ENCODE measurements at regions not wholly inside any gene's neighbourhood (a gene's known extent, or its start where the extent isn't known, plus 50 kb on each side); places are given as distances from the start of the nearest gene placed in this dataset.

DNA sequence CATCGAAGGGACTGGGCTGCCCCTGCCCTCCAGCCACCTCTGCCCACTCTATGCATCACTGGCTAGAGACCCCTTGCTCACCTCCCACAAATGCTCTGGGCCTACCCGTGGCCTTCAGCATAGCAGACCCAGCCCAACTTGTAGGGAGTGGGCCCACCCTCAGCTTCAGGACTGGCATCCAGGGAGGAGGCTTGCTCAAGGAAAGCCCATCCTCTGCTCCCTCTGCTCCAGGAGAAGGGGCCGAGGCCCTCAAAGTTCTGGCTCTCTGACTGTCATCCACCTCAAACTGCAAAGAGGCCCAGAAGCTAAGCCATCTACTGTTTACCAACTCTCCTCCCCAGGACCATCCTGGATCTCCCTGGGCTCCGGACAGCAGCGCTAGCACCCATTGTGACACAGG is 84.5 kb downstream of the C5orf15 start:
- intact Hi-C loops (cut with DNase I): no loop called here
- DNase-seq (no peak), ATAC-seq (no peak)

DNA sequence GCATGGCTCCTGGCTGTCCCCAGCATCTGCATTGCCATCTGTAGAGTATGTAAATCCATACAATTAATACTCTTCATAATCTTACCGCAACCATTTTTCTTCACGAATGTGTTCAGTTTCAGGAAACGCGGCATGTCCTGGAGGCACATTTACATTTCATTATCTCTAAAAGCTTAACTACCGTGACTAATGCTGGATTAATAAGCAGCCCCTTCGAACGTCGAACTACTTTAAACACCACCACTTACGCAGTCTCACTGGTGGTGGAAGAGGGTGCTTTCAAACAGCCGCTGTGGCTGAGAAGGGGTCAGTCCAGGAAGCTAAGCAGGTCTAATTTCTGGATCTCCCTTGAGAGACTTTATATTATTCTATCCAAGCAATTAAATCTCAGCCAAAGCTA is 85.6 kb downstream of the C5orf15 start:
- ATAC-seq (no peak), DNase-seq (no peak)
- intact Hi-C loops (cut with DNase I): no loop called here

DNA sequence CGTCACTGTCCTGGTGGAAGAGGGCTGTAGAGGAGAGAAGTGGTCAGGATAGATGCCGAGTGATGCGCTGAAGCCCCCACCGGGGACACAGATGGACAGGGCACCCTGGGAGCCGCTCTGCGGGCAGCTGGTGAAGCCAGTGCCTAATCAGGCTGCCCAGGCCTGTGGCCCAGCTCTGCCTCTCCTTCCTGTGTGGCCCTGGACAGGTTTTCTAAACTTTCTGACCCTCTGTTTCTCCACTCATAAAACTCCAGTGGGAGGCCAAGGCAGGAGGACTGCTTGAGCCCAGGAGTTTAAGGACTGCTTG is 86.1 kb downstream of the C5orf15 start:
- intact Hi-C loops (cut with DNase I): no loop called here
- ATAC-seq: no peak
- DNase-seq: no peak

DNA sequence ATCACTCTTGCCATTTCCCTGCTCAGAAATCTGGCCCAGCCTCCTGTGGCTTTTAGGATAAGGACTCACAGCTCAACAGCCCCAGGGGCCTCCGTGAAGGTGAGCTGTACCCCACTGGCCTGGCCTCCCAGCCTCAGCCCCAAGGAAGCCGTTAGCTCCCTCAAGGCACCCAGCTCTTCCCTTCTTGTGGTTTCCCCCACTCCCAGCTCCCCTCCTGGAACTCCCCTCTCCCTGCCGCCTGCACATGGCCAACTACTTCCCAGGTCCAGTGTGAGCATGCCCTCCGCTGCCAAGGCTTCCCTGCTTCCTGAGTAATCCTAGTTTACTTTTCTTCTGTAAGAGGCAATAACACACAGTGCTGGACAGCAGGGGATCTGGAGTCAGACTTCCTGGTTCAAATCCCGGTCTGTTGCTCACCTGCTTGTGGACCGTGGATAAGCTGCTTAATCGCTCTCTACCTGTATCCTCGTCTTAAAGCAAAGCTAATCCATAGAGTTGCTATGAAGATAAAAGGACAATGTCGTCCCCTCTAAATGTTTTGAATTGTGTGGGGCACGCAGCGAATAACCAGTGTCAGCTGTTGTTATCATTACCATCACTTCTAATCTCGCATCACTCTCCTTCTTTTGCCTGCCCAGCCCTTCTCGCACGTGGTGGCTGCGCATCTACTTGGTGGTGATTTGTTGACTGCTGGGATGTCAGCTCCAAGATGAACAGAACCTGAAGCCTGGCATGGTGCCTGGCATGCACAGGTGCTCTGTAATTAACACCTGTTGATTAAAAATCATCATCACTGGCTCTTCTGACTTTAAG is 86.6 kb downstream of the C5orf15 start:
- DNase-seq (no peak), ATAC-seq (no peak)
- intact Hi-C loops (cut with DNase I): no loop called here

DNA sequence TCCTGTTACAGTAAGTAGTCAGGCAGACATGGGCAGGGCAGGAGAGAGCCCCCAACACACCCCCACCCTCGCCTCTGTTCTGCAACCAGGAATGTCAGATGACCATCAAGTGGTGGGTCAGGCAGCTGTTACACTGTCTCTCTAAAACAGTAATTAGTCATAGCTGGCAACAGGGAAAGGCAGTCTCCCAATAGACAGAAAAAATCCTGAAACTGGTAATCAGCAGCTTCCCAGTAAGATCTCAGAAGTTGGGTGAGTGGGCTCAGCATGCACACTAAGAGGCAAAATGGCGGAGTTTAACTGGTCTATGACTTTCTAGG is 90.2 kb downstream of the C5orf15 start:
- no peak for ATAC-seq
- no peak for DNase-seq
- intact Hi-C loops (cut with DNase I): no loop called here

DNA sequence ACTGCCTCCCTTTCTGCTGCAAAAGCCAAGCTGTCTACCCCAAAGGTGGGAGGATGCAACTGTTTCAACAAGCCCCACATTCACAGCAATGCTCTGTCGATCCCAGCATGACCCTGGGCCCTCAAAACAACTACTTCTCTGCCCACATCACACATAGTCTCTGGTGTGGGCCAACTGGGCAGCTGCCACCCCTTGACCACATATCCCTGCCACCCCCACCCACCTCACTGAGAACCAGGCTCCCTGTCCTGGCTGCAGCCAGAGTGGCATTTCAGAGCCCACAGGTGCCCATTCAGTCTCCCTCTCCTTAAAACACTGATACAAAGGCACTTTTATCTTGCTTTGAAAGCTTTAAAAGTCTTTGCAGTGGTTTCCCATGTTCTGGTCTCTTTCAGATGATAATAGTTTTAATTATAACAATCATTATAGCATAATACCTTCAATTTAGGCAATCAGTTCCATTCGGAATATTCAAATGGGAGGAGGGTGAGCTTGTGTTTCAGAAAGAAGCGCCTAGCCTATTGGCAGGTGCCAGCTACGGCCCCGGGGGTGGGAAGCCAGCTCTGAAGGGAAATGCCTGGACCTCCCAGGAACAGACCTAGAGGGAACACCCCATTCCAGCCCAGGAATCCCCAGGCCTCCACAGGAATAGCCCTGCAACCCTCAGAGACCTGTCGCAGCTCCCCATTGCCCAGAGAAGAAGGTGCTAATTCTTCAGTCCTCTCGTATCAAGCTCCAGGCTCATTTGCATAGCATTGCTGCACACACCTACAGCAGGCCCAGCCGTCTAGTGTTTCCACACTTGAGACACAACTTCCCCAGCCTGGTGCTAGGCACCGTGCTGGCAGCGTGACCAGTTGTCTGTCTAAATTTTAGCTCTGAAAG is 90.8 kb downstream of the C5orf15 start:
- intact Hi-C loops (cut with DNase I): no loop called here

DNA sequence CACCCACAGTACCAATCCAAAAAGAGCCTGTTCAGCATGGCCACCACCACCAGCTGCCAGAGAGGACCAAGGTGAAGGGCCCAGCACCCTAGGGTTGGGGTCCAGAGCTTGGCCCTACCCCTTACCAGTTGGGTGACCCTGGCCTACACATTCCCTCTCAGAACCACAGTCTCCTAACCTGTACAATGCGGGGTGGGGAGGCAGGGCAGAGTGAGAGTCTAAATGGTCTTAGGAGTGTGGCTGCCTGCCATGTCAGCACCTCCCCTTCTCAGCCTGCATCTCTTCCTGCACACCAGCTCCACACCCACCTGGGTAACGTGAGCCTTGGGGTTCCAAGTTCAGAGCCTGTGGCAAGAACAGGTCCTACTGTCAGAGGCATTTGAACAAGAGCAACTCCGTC is 92.2 kb downstream of the C5orf15 start:
- intact Hi-C loops (cut with DNase I): no loop called here
- ATAC-seq (no peak), DNase-seq (no peak)

More for the DNA sequence above, 90.8 kb downstream of the C5orf15 start:
- ATAC-seq: no peak
- DNase-seq: no peak

DNA sequence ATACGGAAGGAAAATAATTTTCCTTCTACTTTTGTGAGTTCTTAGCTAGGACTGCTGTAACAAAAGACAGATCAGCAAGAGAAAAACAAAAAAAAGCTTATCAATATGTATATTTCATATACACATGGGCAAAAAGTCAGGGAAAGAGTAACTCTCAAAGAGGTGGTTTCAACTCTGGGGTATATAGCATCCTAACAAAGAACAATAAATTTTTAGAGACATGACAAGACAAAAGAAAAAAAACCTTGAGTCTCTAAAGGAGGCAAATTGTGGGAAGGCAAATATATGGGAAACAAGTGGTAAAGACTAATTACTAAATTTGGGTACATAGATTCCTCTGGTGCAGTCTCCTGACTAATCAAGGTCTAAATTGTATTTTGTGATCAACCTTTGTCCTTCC is 93.2 kb downstream of the C5orf15 start:
- intact Hi-C loops (cut with DNase I): no loop called here
- DNase-seq (no peak), ATAC-seq (no peak)

DNA sequence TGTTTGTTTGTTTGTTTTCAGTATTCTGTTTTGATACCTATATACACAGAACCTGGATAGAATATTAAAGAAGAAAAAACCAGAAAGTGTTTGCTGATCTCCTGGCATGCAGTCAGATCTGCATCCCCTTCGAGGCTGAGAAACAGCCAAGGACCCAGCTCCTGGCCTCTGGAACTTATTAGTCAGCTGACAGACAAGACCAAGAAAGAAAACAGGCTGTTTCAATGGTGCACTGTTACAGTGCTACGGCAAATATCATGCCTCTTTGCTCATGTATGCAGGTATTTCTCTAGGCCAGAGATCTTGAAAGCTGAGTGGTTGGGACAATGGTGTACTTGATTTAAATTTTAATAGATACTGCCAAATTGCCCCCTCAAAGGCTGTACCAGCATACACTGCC is 95.0 kb downstream of the C5orf15 start:
- DNase-seq: no peak
- no peak for ATAC-seq
- intact Hi-C loops (cut with DNase I): no loop called here

DNA sequence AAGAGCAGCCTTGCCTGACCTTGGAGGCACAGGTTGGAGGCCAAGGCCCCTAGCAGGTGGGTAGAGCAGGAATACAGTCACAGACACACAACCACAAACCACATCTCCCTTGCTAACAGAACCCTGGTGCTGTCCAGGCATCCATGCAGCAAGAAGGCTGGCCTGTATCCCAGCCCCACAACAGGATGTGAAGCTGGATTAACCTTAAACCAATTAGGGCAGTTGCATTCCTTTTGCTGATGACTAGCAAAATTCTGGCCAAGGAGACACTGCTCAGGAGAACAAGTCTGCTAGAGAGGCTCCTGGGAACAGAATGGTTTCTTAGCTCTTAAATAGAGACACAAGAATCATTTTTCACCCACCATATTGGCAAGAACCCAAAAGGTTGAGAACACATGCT is 97.8 kb downstream of the C5orf15 start:
- DNase-seq (no peak), ATAC-seq (no peak)
- intact Hi-C loops (cut with DNase I): no loop called here

DNA sequence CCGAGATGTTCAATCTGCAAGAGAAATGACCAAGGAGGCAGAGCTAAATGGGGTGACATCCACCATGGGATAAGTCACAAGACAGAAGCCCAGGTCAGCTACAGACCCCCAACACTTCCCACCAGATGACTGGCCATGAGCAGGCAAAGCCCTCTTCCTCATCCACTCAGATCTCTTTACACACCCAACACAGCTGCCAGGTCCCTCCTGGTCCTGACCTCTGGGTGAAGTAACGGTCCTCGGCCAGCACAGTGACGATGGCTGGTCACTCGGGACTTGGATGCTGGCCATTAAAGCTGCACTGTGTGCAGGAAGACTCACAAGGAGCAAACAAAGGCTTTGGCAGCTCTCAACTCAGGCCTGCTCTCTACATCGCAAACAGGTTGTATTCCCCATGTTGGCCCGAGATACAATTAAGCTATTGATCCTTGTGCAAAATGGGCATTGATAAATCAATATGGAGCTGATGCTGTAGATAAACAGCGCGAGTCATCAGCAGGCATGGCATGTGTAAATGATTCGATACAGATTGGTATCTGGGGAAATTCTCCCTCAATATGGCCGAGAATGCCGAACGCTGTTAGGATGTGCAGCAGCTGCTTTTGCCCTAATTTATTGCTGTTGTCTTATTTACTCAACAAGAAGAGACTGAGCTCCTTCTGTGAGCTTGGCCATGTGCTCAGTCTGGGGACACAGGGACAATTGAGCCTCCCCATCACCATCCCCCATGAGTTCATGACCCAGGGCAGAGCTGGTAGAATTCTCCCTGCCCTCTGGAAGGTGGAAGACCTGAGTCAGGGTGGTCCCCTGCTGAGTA is 98.7 kb downstream of the C5orf15 start:
- intact Hi-C loops (cut with DNase I): loop anchor here (5.0 to 10.0 kb wide), 7 partner anchors 97 to 757 kb away; no protein-coding TSS in a partner anchor

DNA sequence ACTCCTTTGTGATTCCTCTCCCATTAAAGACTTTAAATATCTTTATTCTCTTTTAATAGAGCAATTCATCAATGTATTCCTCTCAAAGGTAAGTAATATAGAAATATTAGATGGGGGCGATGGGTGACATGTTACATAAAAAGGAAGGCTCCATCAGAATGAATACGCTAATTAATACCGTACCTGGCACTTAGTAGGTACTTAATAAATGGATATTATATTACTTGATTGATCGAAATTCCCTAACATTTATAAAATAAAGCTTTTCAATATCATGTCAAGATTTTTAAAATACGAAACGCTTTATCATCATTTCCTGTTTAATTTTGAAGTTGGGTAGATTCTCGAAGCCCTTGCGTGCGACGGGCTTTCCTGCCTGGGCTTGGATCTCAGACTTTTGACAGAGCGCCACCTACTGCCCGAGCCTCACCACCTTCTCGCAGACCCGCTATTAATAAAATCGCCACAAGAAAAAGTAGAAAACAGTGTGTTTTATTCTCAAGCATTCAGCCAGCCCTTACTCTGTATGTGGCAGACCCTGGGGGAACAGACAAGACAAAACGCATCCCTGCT is 99.4 kb downstream of the C5orf15 start:
- DNase-seq (peak; percentile 85), ATAC-seq (peak; percentile 75 to 81)
- intact Hi-C loops (cut with DNase I): loop anchor here (5.0 to 10.0 kb wide), 7 partner anchors 97 to 757 kb away; no protein-coding TSS in a partner anchor

More for the DNA sequence above, 98.7 kb downstream of the C5orf15 start:
- DNase-seq: peak; percentile 62
- peak; percentile 78 to 84 for ATAC-seq

DNA sequence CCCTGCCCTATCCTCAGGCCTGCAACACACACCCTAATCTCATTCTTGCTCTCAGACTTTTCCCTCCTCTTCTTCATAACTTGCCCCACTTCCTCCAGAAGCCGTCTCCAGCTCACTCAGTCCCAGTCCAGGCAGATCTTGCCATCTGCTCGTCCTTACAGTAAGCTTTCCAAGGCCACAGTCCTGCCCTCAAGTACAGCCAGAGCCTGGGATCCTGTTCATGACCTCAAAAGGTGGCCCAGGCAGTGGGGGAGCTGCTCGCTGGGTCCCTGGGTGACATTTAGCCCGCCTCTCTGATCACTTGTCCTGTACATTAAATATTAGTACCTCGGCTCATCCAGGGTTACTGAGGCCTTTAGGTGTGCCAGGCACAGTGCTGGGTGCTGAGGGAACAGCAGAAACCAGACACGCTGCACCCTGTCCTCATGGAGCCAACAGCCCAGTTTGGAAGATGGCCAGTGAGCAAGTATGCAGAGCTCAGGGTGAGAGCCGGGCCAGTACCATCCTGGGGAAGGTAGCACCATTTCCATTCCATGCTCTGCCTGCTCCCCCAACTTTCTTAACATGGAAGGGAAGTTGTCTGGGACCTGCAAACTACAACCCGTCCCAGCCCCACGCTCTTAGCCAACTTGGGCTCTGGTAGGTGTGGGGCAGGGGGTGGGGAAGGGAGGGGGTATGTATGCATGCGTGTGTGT is 100.4 kb downstream of the C5orf15 start:
- ATAC-seq (no peak), DNase-seq (no peak)
- intact Hi-C loops (cut with DNase I): loop anchor here (5.0 to 10.0 kb wide), 7 partner anchors 96 to 756 kb away; no protein-coding TSS in a partner anchor

DNA sequence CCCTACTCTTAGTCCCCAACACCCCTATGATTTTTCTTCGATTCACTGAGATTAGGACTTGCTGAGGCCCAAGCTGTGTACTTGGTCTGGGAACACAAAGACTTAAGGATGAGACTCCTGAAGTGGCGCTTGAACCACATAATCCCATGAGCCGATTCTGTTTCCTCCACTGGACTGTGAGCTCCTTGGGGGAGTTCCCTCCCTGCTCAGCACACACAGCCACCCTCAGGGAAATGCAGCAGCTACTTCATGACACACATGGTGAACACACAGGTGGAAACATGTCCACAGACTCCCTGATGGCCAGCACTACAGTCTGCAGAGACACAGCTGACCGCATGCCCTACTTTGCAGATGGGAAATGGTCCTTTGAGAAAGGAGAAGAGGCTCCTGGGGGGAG is 101.1 kb downstream of the C5orf15 start:
- no peak for ATAC-seq
- DNase-seq: no peak
- intact Hi-C loops (cut with DNase I): loop anchor here (5.0 to 10.0 kb wide), 7 partner anchors 95 to 755 kb away; no protein-coding TSS in a partner anchor

DNA sequence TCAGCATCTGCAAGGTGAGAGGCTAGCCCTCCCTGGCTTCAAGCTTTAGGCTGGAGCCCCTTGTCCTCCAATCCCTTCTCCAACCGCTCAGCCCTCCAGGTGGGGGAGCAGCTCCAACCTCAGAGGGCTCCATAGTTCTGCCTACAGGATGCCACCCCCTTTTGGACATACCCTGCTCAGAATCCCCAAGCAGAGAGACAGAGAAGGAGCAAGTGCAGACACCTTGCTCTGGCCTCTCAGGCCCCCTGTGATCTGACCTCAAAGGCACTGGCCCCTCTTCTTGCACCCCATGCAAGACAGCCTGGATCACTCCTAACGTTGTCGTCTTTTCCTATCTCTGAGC is 101.6 kb downstream of the C5orf15 start:
- ATAC-seq: no peak
- DNase-seq: no peak
- intact Hi-C loops (cut with DNase I): loop anchor here (5.0 to 10.0 kb wide), 7 partner anchors 95 to 755 kb away; no protein-coding TSS in a partner anchor

DNA sequence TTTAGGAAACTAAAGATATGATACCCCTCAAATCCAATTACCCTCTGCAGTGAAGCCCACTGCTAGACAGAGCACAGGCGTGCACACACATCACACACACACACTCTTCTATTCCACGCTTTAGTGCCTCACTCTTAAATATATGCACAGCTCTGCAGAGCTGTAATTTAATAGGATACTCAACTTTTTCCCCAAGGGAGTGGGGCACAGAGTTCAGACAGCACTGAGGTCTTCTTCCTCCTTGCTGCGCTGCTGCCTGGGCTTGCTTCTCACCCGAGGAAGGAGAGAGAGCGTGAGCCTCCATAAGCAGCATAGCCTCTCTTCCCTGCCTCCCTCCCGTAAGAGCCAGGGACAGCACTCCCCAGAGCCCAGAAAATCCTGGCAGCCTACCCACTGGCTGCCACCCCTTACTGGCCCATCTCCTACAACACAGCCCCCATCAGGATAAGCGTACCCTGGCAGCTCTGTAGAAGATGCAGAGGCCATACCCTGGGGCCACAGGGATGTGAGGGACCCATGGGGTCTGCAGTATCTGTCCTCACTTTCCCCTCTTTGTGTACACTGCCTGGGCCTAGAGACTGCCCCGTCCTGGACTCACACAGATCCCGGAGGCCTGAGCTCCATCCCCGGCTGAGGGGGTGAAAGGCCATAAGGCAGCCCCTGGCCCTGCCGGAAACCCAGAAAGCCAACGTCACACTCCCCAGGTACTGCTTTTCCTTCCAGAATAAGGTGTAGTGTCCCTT is 102.1 kb downstream of the C5orf15 start:
- intact Hi-C loops (cut with DNase I): loop anchor here (5.0 to 10.0 kb wide), 7 partner anchors 94 to 754 kb away; no protein-coding TSS in a partner anchor
- ATAC-seq (no peak), DNase-seq (no peak)

DNA sequence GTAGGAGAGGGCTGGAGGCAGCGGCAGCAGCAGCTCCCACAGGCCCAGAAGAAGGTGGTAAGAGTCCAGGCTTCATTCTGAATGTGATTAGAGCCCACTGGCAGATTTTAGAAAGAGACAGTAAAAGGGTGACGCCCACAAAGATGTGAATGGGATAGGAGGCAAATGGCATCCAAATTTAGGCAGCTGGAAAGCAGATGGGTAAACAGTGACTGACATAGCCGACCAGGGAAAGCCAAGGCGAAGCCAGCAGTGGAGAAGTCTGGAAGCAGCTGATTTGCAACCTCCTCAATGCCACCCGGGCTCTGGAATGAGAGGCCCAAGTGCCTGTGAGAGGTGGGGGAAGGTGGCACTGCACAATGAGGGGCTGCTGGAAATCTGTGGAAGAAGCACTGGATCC is 103.3 kb downstream of the C5orf15 start:
- DNase-seq (no peak), ATAC-seq (no peak)
- intact Hi-C loops (cut with DNase I): loop anchor here (5.0 to 10.0 kb wide), 7 partner anchors 93 to 753 kb away; no protein-coding TSS in a partner anchor

DNA sequence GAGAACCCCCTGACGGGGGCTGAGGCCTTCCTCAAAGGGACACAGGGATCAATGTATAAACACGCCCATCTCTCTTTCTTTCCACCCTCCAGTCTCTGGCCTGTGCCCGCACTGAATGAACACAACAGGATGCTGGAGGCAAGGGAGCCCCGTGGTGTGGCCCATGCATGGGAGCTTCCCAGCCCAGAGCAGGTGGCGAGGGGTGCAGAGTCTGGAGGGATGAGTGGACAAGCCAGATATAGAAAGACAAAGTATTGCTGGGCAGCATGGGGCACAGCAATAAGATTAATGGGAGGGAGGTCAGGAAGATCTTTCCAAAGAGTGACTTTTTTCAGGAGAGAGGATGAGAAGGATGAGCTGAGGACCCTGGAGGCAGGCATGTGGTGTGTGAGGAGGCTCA is 103.7 kb downstream of the C5orf15 start:
- intact Hi-C loops (cut with DNase I): loop anchor here (5.0 to 10.0 kb wide), 7 partner anchors 92 to 752 kb away; no protein-coding TSS in a partner anchor
- ATAC-seq (no peak), DNase-seq (no peak)
